ENCODE measurements at regions not wholly inside any gene's neighbourhood (a gene's known extent, or its start where the extent isn't known, plus 50 kb on each side); places are given as distances from the start of the nearest gene placed in this dataset.

DNA sequence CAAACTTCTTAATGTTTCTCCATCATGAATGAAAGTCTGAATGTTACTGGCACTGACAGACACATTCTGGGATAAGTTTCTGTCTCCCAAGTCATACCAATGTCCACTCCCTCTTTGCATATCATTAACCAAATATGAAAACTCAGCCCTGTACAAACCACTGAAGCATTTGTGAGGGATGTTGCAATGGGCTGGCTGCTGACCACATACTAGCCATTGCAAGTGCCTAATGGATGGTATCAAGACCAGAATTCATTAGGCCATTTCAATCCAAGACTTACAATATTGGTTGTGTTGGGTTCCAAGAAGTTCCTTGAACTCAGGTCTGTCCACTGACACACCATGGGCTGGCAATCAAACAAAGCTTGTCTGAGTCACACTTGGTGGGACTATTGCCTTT lies 73.8 kb downstream of the CBLN2 start:
- DNase-seq: no peak

DNA sequence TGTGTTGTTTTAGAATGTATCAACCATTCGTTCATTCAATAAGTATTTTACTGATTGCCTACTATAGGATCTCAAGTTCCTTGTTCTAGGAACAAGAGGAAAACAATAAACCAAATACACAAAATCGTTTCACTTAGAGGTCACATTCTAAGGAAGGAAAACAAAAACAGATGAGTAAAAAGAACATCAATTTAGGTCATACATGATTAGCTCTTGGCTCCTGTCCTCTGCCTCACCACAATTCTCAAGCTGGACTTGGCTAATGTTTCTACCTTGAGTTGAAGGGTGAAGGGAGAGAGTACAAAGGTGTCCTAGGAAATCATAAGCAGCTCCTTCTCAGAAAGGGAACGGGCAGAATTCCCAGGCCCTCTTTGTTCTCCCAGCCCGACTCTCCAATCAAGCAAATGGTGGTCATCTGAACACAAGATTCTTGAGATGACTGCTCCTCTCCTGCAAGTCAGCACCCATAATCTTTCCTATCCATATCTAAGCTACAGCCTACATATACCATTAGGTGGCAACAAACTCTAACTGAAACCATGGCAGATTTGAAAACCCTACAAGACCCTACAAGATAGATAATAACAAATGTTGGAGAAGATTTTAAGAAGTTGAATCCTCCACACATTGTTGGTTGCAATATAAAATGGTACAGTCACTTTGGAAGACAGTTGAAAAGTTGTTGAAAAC lies 76.0 kb downstream of the CBLN2 start:
- no peak for DNase-seq

DNA sequence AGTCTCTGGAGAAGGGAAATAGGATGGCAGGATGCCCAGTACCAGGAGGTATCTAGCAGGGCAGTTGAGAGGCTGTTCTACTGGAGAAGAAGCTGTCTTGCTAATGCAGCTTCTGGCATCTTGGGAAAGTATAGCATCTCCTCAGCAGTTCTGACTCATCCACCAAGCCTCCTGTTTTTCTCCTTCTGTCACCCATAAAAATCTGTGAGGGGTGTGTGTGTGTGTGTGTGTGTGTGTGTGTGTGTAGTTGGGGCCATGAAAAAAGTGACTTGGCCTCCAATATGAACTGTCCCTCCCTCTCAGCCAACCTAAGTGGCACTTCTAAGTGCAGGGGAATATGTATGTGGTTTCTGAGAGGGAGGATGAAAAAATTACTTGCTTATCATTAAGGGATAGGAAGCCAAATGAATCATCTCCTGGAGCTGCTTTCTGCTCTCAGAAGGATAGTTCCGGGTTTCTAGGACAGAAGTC lies 83.9 kb downstream of the CBLN2 start:
- no peak for DNase-seq

DNA sequence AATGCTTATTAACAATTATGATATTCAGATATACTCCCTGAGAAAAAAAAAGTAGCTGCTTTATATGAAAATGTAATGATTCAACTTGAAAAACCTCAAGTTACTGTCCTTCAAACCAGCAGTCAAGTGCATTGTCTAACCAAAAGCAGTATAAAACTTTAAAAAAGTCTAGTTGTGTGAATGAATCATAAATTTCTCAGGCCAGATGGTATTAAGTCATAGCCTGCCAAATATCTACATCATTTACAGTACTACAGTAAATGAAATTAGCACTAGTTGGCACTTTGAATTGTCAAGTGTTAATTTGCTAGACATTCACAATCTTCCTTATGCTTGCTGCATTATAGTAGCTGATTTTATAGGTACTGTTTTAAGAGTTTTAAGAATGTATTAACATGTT lies 85.9 kb downstream of the CBLN2 start:
- DNase-seq: no peak

DNA sequence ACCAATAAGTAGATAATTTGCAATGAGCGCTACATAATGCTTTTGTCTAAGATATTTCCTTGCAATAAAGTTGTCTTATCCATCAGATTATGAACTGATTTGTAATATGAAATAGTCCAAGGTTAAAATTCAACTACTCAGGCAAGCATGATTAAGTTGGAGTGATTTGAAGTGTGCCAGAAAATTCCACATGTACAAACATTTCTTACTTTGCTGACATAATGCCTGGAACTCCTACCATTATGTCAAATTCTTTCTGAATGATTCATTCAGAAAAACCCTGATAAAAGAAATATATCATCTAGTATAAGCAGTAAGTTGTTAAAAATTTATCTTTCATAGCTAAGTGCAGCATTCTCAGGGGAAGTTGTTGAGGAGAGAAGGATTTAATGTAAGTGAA lies 87.3 kb downstream of the CBLN2 start:
- DNase-seq: no peak

DNA sequence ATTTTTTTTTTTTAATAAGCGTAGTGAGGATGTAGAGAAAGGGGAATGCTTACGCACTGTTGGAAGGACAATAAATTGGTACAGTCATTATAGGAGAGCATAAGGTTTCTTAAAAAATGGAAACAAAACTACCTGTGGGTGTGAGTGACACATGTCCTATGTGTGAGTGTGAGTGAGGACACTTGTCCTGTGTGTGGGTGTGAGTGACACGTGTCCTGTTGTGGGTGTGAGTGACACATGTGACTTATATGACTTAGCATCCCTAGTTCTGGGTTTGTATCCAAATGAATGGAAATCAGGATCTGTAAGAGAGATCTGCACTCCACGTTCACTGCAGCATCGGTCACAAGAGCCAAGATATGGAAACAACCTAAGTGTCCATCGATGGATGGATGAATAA lies 91.8 kb downstream of the CBLN2 start:
- DNase-seq: no peak

DNA sequence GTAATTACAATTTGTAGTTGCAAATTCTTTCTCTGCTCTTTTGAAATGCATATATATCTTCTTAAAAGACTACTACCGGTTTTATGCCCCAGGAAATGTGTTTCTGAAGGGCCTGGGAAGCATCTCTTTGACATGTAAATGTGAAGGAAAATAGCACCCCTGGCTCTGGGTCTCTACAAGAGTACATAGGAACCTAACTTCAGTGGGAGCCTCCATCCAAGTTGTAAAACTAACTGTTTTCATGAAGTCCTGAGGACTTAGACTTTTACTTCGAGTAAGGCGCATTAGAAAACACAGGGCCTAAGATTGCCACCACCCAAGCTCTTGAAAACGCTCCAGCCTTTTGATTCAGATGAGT lies 99.4 kb downstream of the CBLN2 start:
- DNase-seq: no peak

DNA sequence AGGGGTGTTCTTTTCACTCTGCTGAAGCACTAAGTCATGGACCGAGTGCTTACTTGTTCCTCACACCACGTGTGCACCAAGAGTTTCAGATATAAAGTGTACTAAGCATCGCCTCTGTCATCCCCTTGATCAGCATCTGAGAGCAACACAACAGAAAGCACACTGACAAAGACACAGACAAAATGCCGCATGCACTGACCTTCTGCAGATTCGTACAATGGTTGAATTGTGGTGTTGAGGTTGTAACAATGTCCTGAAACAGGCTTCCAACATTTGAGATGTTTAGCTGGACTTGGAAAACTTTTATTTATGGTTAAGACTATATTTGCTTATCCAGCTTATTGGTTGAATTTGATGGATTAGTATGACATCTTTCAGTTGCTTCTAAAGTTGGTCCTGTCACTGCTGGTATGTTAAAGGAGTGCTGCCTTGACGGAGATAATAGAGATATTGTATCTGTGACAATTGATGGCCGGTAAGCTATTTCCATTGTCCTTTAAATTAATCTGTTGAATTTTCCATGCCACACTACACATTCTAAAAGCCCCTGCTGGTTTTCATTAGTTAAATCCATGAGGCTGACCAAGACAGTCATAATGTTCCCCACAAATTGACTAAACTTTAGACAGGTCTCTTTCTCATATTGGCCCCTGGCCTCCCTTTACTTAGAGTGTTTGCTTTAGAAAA lies 99.9 kb downstream of the CBLN2 start:
- no peak for DNase-seq

DNA sequence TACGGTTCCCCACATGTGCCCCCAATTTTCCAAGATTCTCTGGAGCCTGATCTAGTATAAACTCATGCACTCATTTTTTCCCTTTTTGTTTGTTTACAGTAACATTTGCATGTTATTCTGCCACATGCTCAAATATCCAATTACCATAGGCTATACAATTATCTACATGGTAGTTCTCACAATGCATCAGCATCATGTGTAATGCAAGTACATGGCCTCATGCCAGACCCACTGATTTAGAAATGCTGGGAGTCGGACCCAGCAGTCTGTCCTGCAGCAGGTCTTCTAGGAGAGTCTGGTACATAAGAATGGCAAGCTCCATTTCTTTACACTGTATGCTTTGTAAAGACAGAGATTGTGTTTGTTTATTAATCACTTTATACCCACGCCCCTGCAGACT lies 107.7 kb downstream of the CBLN2 start:
- no peak for DNase-seq

DNA sequence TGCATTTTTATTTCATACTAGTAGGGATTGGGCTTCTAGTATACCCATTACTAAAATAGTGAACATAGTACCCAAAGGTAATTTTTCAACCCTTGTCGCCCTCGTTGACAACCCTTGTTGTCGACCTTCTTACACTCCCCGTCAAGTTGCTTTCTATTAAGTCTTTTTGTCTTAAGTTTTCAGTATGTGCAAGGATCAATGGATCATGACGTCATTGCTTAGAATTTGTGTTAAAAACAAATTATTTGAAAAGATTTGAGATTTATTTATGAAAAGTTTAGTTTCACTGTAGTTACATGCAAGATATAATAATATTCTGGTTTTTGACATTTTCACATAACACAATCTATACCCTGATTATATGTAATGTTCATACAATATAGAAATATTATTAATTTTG lies 110.4 kb downstream of the CBLN2 start:
- no peak for DNase-seq

DNA sequence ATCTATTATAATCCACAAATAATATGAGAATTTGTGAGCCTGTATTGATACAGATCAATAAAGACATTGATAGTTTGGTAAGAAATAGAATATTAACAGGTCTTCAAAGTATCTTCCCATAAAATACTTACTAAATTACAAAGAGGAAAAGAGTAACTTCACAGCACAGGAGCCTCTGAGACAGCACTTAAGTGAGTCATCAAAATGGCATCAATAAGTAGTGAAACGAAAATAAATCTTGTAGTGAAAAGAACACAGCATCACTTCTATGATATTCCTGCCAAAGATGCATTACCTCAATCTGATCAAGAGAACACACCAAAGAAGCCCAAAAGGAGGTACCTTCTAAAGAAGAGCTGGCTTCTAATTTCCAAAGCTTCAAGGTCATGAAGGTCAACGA lies 116.4 kb downstream of the CBLN2 start:
- no peak for DNase-seq

DNA sequence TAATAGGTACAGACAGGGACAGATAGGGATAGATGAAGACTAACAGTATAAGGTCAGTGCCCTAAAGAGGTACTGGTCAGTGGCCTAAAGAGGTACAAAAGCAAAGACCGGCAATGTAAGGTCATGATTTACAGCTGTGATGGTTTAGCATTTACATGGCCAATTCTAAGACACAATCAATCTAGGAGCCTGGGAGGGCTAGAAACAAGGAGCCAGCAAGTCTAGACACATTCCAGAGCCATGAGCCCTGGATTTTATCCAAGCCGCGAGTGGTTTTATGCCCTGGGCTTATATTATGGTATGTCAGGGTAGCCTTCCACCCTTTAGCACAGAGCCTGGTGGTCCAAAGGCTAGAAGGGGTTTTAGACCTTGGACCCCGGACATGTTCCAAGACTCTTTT lies 124.2 kb downstream of the CBLN2 start:
- DNase-seq: no peak

DNA sequence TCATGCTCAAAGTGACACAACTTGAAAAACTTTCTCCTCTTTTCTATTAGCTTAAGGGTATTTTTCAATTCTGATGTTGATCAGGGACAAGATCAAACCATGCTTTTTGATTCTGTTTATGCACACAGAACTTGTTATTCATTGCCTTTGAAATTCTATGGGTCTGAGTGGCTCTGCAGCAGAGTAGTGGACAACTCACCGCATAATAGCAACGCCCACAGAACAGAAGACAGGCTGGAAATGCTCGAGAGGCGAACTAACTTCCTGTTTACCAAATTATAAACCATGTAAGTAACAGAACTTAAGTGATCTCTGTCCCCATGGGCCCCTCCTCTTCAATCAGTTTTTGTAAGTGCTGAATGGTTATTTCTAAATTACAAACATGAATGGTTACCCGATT lies 131.2 kb downstream of the CBLN2 start:
- no peak for DNase-seq

DNA sequence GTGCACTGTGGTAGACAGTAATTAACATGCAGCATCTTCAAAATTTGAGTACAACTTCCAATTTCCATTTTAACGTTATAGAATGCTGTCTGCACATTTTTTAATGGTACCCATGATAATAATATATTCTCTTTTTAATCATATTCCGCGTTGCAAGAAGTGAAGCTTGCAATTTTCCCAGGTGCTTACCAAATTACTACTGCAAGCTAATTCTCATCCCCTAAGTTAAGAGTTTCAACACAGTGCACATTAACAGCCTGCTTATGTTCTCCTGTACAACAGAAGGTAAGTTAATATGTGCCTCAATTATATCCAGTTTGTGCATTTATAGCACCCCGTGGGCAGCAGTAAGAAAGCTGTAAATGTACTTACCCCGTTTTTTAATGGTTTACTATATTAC lies 132.9 kb downstream of the CBLN2 start:
- no peak for DNase-seq

DNA sequence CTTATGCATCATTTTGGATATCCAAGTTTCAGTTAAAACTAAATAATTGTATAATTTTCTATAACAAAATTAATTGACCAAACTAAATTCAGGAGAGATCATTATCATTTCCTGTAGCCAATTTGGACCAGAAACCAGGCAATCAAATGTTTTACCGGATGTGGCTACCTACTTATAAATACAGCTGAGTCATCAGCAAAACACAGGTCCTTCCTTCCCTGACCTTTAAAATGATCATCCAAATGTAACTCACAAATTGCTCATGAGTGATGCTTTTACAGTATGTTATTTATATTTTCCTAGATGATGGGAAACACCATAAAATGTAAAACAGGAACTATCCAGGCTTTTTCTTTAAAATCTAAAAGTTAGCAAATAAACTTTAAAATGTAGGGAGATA lies 133.7 kb downstream of the CBLN2 start:
- DNase-seq: no peak

DNA sequence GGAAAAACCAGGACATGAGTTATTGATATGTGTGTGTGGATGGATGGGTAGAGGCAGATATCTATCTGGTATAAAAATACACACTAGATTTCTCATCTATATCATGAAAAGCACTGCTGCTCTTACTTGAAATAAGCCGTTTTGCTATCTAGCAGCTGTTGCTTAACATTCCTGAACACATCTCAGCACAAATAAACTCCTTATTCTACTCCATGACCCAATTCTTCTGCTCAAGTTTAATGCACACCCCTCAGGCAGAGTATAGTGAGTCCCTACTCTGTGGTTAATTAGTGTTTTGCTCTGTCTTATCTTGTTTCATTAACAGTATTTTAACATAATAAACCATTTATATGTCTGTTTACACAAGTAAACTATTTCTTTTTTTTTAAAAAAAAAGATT lies 134.2 kb downstream of the CBLN2 start:
- no peak for DNase-seq

DNA sequence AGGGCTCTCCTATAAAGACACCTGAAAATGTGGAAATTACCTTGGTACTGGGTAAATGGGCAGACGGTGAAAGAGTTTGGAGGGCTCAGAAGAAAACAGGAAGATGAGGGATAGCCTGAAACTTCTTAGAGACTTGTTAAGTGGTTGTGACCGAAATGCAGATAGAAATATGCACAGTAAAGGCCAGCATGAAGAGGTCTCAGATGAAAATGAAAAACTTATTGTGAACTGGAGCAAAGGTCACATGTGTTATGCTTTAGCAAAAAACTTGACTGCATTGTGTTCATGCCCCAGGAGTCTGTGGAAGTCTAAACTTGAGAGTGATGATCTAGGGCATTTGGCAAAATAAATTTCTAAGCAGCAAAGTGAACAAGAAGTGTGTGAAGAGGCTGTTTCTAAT lies 137.1 kb downstream of the CBLN2 start:
- DNase-seq: no peak

DNA sequence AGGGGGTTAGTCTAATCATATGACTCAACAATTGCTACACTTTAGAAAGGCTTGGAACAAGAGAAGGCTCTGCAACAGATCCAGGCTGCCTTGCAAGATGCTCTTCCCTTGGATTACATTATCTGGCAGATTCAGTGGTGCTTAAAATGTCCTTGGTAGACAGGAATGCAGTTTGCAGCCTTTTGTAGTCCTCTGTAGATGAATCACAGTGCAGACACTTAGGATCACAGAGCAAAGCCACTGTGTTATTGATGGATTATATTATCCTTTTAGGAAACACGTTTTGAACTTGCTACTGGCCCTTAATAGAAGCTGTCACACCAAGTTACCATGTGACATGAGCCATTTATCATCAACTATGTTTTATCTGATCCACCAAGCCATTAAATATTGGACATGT lies 152.2 kb downstream of the CBLN2 start:
- DNase-seq: no peak

DNA sequence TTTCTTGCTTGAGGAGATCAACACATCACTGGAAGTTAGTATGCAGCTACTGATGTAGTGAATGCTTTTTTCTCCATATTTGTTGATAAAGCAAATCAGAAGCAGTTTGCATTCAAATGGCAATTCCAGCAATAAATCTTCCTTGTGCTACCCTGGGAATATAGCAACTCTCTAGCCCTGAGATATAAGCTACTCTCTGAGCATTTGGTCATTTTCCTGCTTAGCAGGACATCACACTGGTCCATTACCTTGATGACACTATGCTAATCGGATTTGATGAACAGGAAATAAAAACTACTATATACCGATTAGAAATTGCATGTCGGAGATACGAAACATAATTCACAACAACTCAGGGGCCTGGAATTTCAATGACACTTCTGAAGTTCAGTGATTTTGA lies 152.7 kb downstream of the CBLN2 start:
- no peak for DNase-seq

DNA sequence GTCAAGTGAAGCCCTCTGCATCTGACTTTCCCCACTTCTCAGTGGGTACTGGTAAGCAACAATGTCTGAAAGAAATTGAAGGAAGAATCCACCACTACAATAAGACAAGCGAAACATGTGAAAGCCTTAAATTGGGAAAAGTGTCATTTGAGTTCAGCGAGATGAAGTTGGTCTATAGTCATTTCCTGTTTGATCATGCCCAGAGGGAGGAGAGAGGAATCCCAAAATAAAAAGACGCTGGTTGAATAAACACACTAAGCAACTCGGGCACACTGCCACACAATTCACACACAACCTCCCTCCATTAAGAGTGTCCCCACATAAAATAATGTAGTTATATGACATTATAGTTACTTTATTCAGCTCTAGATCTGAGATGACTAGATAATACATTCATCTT lies 166.1 kb downstream of the CBLN2 start:
- DNase-seq: no peak

DNA sequence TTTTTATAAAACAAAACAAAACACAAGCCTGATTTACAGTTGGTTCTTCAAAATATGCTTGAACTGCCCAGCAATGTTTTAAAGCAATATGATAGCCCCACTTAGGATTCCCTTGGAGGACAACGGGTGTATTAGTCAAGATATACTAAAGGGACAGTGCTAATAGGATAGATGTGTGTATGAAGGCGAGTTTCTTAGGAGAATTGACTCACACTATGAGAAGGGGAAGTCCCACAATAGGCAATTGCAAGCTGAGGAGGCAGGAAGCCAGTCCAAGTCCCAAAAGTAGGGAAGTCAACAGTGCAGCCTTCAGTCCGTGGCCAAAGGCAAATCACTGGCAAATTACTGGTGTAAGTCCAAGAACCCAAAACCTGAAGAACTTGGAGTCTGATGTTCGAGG lies 167.9 kb downstream of the CBLN2 start:
- no peak for DNase-seq

DNA sequence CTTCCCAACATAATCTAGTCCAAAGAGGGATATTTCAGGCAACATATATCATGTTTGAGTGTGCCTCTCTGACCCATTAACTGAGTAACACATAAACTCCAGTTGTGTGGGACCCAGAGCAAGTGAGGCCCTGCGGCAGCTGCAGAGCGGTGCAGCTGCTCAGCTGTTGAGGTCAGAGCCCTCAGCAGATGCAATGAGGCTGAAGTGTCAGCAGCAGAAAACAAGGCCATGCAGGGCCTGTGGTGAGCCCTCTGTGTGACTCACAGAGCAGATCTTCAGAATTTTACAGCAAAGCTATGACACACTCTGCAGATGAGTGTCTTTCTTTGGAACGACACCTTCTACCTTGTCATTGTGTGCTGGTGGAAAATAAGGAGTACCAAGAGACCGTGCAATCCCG lies 168.5 kb downstream of the CBLN2 start:
- no peak for DNase-seq

DNA sequence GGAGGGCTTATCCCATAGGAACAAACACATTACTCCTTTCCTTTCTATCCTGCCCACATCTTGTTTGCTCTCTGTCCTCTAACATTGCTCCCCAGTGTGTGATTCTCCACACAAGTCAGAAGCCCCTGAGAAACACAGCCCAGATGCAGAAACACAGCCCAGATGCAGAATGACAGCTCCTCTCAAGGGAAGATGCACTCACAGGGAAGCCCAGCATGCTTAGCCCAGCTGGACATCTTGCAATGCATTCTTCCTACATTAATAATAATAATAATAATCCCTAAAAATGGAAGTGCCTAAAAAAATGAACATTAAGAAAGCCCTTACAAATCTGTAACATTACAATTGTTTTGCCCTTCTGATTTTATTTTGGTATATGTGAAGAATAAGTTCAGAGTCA lies 172.1 kb downstream of the CBLN2 start:
- no peak for DNase-seq

DNA sequence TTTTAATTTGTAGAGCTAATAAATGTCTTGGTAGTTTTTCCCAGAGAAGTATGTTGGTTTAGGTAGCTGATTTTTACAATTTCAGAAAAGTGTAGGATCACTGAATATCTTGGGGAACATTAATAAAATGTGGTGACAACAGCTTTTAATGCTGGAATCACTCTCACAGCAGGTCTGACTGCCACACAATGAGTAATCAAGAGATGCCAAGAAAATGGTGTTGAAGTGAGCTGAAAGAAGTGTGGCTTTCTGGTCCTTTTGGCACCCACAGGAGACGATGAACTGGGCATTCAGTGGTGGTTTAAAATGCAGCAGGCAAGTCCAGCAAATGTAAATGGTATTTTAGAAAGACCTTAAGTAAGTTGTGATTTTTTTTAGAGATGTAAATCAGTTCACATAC lies 175.8 kb downstream of the CBLN2 start:
- DNase-seq: no peak

DNA sequence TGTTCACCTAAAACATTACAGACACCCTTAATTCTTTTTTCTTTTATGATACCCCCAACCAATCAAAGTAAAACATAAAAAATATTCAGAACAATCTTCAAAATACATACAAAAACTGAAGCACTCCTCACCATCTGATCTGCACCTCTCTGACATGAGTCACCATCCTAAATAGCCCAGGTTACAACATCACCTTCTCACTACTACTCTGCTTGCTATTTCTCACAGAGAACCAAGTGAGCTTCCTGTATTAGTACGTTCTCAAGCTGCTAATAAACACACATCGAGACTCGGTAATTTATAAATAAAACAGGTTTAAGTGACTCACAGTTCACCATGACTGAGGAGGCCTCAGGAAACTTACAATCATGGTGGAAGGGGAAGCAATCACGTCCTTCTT lies 183.5 kb downstream of the CBLN2 start:
- DNase-seq: no peak
